DMS53 treated with DMSO at 0.1 percent for 48 hours (cell line): ENCODE measurements at regions not wholly inside any gene's neighbourhood (a gene's known extent, or its start where the extent isn't known, plus 50 kb on each side); places are given as distances from the start of the nearest gene placed in this dataset.
A peak's percentile ranks its signal among the peaks of the same experiment; 100 is the strongest.

Experiments
- DNase-seq: peaks from one replicate; lab custom pipeline; 2025; ENCODE audit not compliant: unreplicated experiment; lab: John Stamatoyannopoulos, UW

DNA sequence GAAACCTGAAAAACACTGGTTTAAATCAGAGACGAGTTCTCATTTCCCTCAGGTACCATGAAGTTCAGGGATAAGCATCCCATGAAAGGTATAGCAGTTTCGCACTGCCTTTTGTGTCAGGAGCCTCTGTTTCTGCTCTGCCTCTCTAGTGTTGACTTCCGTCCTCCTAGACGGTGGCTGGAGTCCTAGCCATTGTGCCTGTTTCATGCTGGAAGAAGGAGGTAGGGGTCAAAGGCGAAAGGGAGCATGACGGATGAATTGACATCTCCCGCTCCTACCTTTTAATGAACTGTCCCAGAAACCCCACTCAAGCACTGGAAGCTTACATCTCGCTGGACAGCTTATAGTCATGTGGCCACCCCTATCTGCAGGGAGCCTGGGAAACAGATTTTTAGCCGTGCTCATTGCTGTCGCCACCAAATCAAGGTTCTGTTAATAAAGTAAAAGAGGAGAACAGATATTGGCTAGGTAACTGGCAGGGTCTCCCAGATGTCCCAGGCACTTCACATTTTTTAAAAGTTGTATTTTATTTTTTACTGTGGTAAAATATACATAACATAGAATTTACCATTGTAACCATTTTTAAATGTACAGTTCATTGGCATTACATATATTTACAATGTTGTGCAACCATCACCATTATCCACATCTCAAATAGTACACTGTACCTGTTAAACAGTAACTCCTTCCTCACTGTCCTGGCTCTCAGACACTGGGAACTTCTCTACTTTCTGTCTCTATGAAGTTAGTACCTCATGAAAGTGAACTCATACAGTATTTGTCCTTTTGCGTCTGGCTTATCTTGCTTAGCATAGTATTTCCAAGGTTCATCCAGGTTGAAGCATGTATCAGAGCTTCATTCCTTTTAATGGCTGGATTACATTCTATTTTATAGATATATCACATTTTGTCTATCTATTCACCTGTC lies 55.0 kb upstream of the CTLA4 start:
- no peak for DNase-seq

DNA sequence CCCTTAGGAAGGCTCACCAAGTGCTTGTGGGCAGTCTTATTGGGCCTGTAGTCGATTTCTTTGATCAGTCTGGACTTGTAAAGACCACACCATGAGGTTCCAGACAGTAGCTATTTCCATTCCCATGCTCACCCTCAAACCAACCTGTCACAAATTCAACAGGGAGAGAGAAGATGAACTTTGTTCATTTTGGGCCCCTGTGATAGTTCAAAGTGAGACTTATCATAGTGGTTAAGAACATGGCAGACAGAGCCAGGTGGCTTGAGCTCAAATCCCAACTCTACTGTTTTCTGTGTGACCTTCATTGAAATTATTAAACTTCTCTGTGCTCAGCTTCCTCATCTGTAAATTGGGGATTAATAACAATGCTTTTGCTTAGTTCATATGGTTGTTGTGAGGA lies 53.9 kb upstream of the CTLA4 start:
- no peak for DNase-seq

DNA sequence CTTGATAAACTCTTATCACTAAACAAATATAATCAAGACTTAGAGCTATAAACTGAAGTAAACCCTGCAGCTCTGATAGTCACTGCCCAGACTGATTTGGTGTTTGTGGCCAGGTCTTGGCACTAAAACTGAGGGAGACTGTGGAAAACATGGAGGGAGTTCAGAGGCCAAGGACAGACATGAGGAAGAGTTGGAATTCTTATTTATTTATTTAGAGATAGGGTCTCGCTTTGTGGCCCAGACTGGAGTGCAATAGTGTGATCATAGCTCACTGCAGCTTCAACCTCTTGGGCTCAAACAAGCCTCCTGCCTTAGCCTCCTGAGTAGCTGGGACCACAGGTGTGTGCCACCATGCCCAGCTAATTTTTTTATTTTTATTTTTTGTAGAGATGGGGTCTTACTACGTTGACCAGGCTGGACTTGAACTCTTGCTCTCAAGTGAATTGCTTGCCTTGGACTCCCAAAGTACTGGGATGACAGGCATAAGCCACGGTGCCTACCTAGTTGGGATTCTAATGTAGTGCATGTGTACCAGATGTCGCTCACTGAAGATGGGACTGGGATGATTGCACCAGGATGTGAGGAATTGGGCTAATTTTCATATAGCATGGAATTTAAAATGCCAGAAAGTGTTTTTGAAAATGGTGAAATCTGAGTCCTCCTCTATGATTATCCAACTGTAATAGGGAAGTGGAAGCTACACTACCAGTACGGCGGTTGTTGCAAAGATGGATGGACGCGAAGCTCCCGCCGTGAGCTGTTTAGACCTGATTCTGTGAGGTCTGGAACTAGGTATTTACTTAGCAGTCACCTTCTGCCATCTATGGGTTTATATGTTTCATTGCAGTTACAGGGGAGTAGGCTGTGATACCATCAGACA lies 52.7 kb upstream of the CTLA4 start:
- DNase-seq, result peak; percentile 72

DNA sequence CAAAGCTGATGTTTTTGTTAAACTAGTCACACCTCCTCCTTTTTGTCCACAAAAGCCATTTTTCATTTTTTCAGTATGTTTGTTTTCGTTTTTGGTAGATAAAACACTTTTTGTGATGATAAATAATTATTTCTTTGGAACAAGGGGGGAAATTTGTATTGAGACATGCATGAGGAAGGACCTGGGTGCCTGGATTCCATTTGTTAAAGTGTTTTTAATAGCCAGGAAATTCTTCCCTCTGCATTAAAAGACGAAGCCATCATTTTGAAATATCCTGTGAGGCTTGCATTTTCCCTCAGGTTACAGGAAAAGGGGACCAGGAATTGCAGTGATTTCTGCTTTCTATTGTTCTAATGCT lies 52.1 kb upstream of the CTLA4 start:
- DNase-seq, result no peak

DNA sequence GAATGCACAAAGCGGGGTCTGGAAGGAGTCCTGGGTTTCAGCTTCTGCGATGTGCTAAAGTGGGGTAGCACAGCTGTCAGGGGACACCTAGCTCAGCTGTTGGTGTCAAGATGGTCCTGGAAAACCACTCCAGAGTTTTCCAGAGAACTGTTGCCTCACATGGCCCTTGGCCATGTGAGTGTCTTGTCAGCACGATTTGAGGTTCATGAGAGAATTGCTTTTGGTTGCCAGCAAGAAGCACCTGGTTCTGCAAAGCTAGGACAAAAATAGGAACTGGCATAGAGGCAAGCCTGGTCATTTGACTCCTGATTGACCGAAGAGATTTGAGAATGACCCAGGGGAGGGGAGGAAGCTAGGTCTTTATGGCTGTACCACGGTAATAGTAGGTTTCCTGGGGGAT lies 50.4 kb upstream of the CTLA4 start:
- no peak for DNase-seq
